H9 (cell line): ENCODE measurements at regions not wholly inside any gene's neighbourhood (a gene's known extent, or its start where the extent isn't known, plus 50 kb on each side); places are given as distances from the start of the nearest gene placed in this dataset.

Experiments
- DNase-seq: peaks from one replicate; pipeline ENCODE4 v3.0.0-alpha.2; 2017
- H2AFZ ChIP-seq: one replicate; pipeline ENCODE4 v1.6.1; 2013; ENCODE audit warnings: mild to moderate bottlenecking, low read length, control low read depth, moderate library complexity
- H2AK5ac ChIP-seq: 2 replicates; pipeline ENCODE4 v1.6.1; 2013; ENCODE audit warnings: low read length, control low read depth, mixed read lengths; ENCODE audit not compliant: insufficient read length
- H2BK120ac ChIP-seq: one replicate; pipeline ENCODE4 v1.6.1; 2013; ENCODE audit warnings: low read depth, mild to moderate bottlenecking, low read length, control low read depth, inconsistent platforms; ENCODE audit not compliant: poor library complexity, severe bottlenecking
- H2BK12ac ChIP-seq: 2 replicates; pipeline ENCODE4 v1.6.1; 2013; ENCODE audit warnings: low read length, control low read depth, mixed read lengths, low read depth; ENCODE audit not compliant: insufficient read length
- H2BK15ac ChIP-seq: 2 replicates; pipeline ENCODE4 v1.6.1; 2013; ENCODE audit warnings: low read depth, low read length, control low read depth
- H2BK20ac ChIP-seq: one replicate; pipeline ENCODE4 v1.6.1; 2013; ENCODE audit warnings: low read depth, mild to moderate bottlenecking, low read length, control low read depth, inconsistent platforms; ENCODE audit not compliant: poor library complexity, severe bottlenecking
- H2BK5ac ChIP-seq: 2 replicates; pipeline ENCODE4 v1.6.1; 2013; ENCODE audit warnings: low read length, control low read depth, mixed read lengths; ENCODE audit not compliant: insufficient read length
- H3K14ac ChIP-seq: 2 replicates; pipeline ENCODE4 v1.6.1; 2013; ENCODE audit warnings: low read length, control low read depth; ENCODE audit not compliant: insufficient read depth
- H3K18ac ChIP-seq: 2 replicates; pipeline ENCODE4 v1.6.1; 2013; ENCODE audit warnings: low read depth, mild to moderate bottlenecking, mixed read lengths, low read length, control low read depth; ENCODE audit not compliant: insufficient read length
- H3K23ac ChIP-seq: 2 replicates; pipeline ENCODE4 v1.6.1; 2013; ENCODE audit warnings: low read length, control low read depth, mixed read lengths, low read depth; ENCODE audit not compliant: insufficient read length
- H3K23me2 ChIP-seq: 2 replicates; pipeline ENCODE4 v1.6.1; 2013; ENCODE audit warnings: low read depth, mild to moderate bottlenecking, mixed read lengths, low read length, control low read depth; ENCODE audit not compliant: insufficient read length, poor library complexity, severe bottlenecking
- H3K27ac ChIP-seq: 2 replicates; pipeline ENCODE4 v1.5.1; 2013; ENCODE audit warnings: low read length, control low read depth, mixed read lengths, low read depth; ENCODE audit not compliant: insufficient read length
- H3K27me3 ChIP-seq: 2 replicates; pipeline ENCODE4 v1.6.1; 2013; ENCODE audit warnings: low read length, control low read depth, inconsistent platforms; ENCODE audit not compliant: insufficient read depth
- H3K4ac ChIP-seq: 2 replicates; pipeline ENCODE4 v1.6.1; 2013; ENCODE audit warnings: low read depth, mild to moderate bottlenecking, control low read depth, inconsistent platforms, low read length, moderate library complexity
- H3K4me1 ChIP-seq: 2 replicates; pipeline ENCODE4 v1.6.1; 2013; ENCODE audit warnings: low read length, control low read depth, inconsistent platforms; ENCODE audit not compliant: insufficient read depth
- H3K4me2 ChIP-seq: 2 replicates; pipeline ENCODE4 v1.6.1; 2013; ENCODE audit warnings: low read length, control low read depth, mixed read lengths; ENCODE audit not compliant: insufficient read length, insufficient read depth
- H3K56ac ChIP-seq: 2 replicates; pipeline ENCODE4 v1.6.1; 2013; ENCODE audit warnings: low read depth, mild to moderate bottlenecking, mixed read lengths, low read length, control low read depth; ENCODE audit not compliant: insufficient read length
- H3K79me1 ChIP-seq: 2 replicates; pipeline ENCODE4 v1.6.1; 2013; ENCODE audit warnings: low read depth, mild to moderate bottlenecking, moderate library complexity, low read length, control low read depth, inconsistent platforms; ENCODE audit not compliant: insufficient read depth, poor library complexity, severe bottlenecking
- H3K79me2 ChIP-seq: 2 replicates; pipeline ENCODE4 v1.6.1; 2013; ENCODE audit warnings: low read length, control low read depth, inconsistent platforms; ENCODE audit not compliant: insufficient read depth
- H3K9ac ChIP-seq: 2 replicates; pipeline ENCODE4 v1.6.1; 2013; ENCODE audit warnings: low read length, control low read depth, mixed read lengths; ENCODE audit not compliant: insufficient read length; ENCODE audit errors: extremely low read depth
- H3K9me3 ChIP-seq: one replicate; pipeline ENCODE4 v1.6.1; 2013; ENCODE audit warnings: low read depth, low read length, inconsistent platforms; ENCODE audit not compliant: control insufficient read depth
- H3T11ph ChIP-seq: one replicate; pipeline ENCODE4 v1.6.1; 2013; ENCODE audit warnings: mild to moderate bottlenecking, low read length, control low read depth, inconsistent platforms
- H4K20me1 ChIP-seq: one replicate; pipeline ENCODE4 v1.6.1; 2013; ENCODE audit not compliant: control insufficient read depth, insufficient read length, insufficient read depth
- H4K5ac ChIP-seq: 2 replicates; pipeline ENCODE4 v1.6.1; 2013; ENCODE audit warnings: low read depth, mild to moderate bottlenecking, mixed read lengths, low read length, control low read depth; ENCODE audit not compliant: insufficient read length
- H4K8ac ChIP-seq: replicated peaks from 2 replicates; pipeline ENCODE4 v1.6.1; 2013; ENCODE audit warnings: low read length, control low read depth, mixed read lengths, low read depth; ENCODE audit not compliant: insufficient read length
- H4K91ac ChIP-seq: 2 replicates; pipeline ENCODE4 v1.6.1; 2013; ENCODE audit warnings: low read depth, mild to moderate bottlenecking, moderate library complexity, mixed read lengths, low read length, control low read depth; ENCODE audit not compliant: insufficient read length
- H3K27ac Mint-ChIP-seq, 3 experiments: 2 replicates in 2 of 3; 3 replicates in 1 of 3; pipeline ENCODE4 v1.8.0; 2020 to 2021; ENCODE audit warnings: mixed read lengths in 3 of 3, mild to moderate bottlenecking in 1 of 3, moderate library complexity in 1 of 3
- H3K27me3 Mint-ChIP-seq: 2 replicates; pipeline ENCODE4 v1.8.0; 2021; ENCODE audit warnings: low read depth, mild to moderate bottlenecking, moderate library complexity, mixed read lengths
- H3K36me3 Mint-ChIP-seq, 3 experiments: 2 replicates in 2 of 3; 3 replicates in 1 of 3; pipeline ENCODE4 v1.8.0; 2020 to 2021; ENCODE audit warnings: low read depth in 3 of 3, mixed read lengths in 3 of 3; ENCODE audit not compliant: insufficient read depth in 1 of 3
- H3K4me1 Mint-ChIP-seq, 2 experiments: 2 replicates each; pipeline ENCODE4 v1.8.0; 2020; ENCODE audit warnings: mixed read lengths in 2 of 2
- H3K4me3 Mint-ChIP-seq, 2 experiments: 2 replicates in 1 of 2; 3 replicates in 1 of 2; pipeline ENCODE4 v1.8.0; 2020 to 2021; ENCODE audit warnings: mild to moderate bottlenecking in 2 of 2, mixed read lengths in 2 of 2, moderate library complexity in 1 of 2
- H3K9me3 Mint-ChIP-seq, 2 experiments: 2 replicates in 1 of 2; 3 replicates in 1 of 2; pipeline ENCODE4 v1.8.0; 2020; ENCODE audit warnings: mild to moderate bottlenecking in 2 of 2, mixed read lengths in 2 of 2, moderate library complexity in 1 of 2
- CTCF ChIP-seq: fragments of 200-600 bp; sonication (generic); conservative IDR thresholded peaks from 3 replicates; pipeline ENCODE4 v1.8.0; 2021; ENCODE audit warnings: antibody characterized with exemption, mild to moderate bottlenecking
- WGBS: extraction: QIAGEN DNeasy Blood & Tissue Kit; methylation state at CpG from one replicate; pipeline ENCODE4 v1.1.7; 2013; ENCODE audit warnings: missing lambda C conversion rate, low lambda C conversion rate, mixed read lengths; ENCODE audit not compliant: insufficient read length; ENCODE audit errors: extremely low coverage; 5-methylcytosine and 5-hydroxymethylcytosine counted together

GRCh38 chr9:86636038-86636437 is 281.8 kb upstream of the TUT7 start:
- H3K79me1 ChIP-seq = no peaks in the 10 kb centered on the region
- no peak overlapping the region for H2BK20ac ChIP-seq
- H3K9me3 ChIP-seq = no peaks in the 10 kb centered on the region
- no peaks in the 10 kb centered on the region for H3K27me3 ChIP-seq
- H3K23ac ChIP-seq = no peak overlapping the region
- H3K4ac ChIP-seq = no peak overlapping the region
- no peak overlapping the region for H2AK5ac ChIP-seq
- no peaks in the 10 kb centered on the region; the same call in none of the 2 replicates for H3K27me3 Mint-ChIP-seq
- H2BK12ac ChIP-seq = no peak overlapping the region
- no peaks in the 10 kb centered on the region for H3K79me2 ChIP-seq
- H3K18ac ChIP-seq = no peak overlapping the region
- no peak for DNase-seq
- H3T11ph ChIP-seq = no peak overlapping the region
- no peak overlapping the region for H2BK120ac ChIP-seq
- H3K4me3 Mint-ChIP-seq = no peak overlapping the region
- no peak overlapping the region for H2AFZ ChIP-seq
- no peak for TF ChIP-seq CTCF
- no peak overlapping the region for H2BK5ac ChIP-seq
- no peaks in the 10 kb centered on the region for H3K23me2 ChIP-seq
- H3K9me3 Mint-ChIP-seq = peaks cover 3 to 7% of the 10 kb centered on the region in 2 experiments; a peak in 3 of 5 replicates
- no peak overlapping the region for H3K56ac ChIP-seq
- no peak overlapping the region for H4K8ac ChIP-seq
- H4K91ac ChIP-seq = no peak overlapping the region
- no peak overlapping the region for H3K27ac Mint-ChIP-seq
- WGBS = no CpG with 5 or more reads among the region's 6 CpGs
- H2BK15ac ChIP-seq = no peak overlapping the region
- H3K27ac ChIP-seq = no peak overlapping the region
- no peak overlapping the region for H3K4me2 ChIP-seq
- H4K5ac ChIP-seq = no peak overlapping the region
- no peaks in the 10 kb centered on the region; a peak in 2 of 7 replicates for H3K36me3 Mint-ChIP-seq
- H3K9ac ChIP-seq = no peak overlapping the region
- peaks cover 8 to 10% of the 10 kb centered on the region in 2 experiments for H3K4me1 Mint-ChIP-seq
- no peaks in the 10 kb centered on the region for H3K4me1 ChIP-seq
- H3K14ac ChIP-seq = no peak overlapping the region
- H4K20me1 ChIP-seq = no peaks in the 10 kb centered on the region
